HG03378 (cell line): ENCODE measurements at regions not wholly inside any gene's neighbourhood (a gene's known extent, or its start where the extent isn't known, plus 50 kb on each side); places are given as distances from the start of the nearest gene placed in this dataset.
"Not testable (repeated sequence)": the region's sequence is repeated elsewhere in the genome, so short reads cannot be mapped to it uniquely, and the experiment has no call there.

Experiments used
- ATAC-seq: cut with Tn5 transposase; IDR thresholded peaks from one replicate; pipeline ENCODE4 v1.9.1; 2021; ENCODE audit warnings: mild to moderate bottlenecking, moderate library complexity; ENCODE audit not compliant: unreplicated experiment

GRCh38 chr4:154982187-154983047 is 201.3 kb downstream of the RBM46 start:
- ATAC-seq, result peak; percentile 64

GRCh38 chr4:154983714-154984113 is 202.6 kb downstream of the RBM46 start:
- no peak for ATAC-seq

GRCh38 chr4:154984148-154984547 is 203.1 kb downstream of the RBM46 start:
- peak; percentile 95 for ATAC-seq

GRCh38 chr4:154984616-154985015 is 203.5 kb downstream of the RBM46 start:
- no peak for ATAC-seq

GRCh38 chr4:154985673-154986072 is 204.6 kb downstream of the RBM46 start:
- no peak for ATAC-seq

GRCh38 chr4:154988511-154988910 is 207.4 kb downstream of the RBM46 start:
- ATAC-seq, result no peak

- no peak for ATAC-seq
These were observed 208.4 kb downstream of the RBM46 start for GRCh38 chr4:154989511-154989910.

- not testable (repeated sequence) for ATAC-seq
These were observed 210.6 kb upstream of the NPY2R start for GRCh38 chr4:154997866-154998265.

GRCh38 chr4:154998284-154998683 is 210.2 kb upstream of the NPY2R start:
- ATAC-seq, result no peak

GRCh38 chr4:154998773-154999172 is 209.7 kb upstream of the NPY2R start:
- no peak for ATAC-seq

- ATAC-seq, result no peak
These were observed 208.4 kb upstream of the NPY2R start for GRCh38 chr4:154999950-155000578.

GRCh38 chr4:155001251-155001650 is 207.2 kb upstream of the NPY2R start:
- ATAC-seq, result no peak

GRCh38 chr4:155005395-155006090 is 202.9 kb upstream of the NPY2R start:
- ATAC-seq, result no peak

- ATAC-seq, result no peak
These were observed 200.7 kb upstream of the NPY2R start for GRCh38 chr4:155007660-155008176.

- no peak for ATAC-seq
These were observed 200.0 kb upstream of the NPY2R start for GRCh38 chr4:155008389-155008788.

GRCh38 chr4:155009288-155009687 is 199.1 kb upstream of the NPY2R start:
- ATAC-seq, result no peak

GRCh38 chr4:155010376-155010775 is 198.1 kb upstream of the NPY2R start:
- no peak for ATAC-seq

- no peak for ATAC-seq
These were observed 197.2 kb upstream of the NPY2R start for GRCh38 chr4:155011163-155011780.

GRCh38 chr4:155012469-155012868 is 196.0 kb upstream of the NPY2R start:
- ATAC-seq, result no peak

- ATAC-seq, result no peak
These were observed 191.0 kb upstream of the NPY2R start for GRCh38 chr4:155017426-155017825.
